ENCODE measurements at regions not wholly inside any gene's neighbourhood (a gene's known extent, or its start where the extent isn't known, plus 50 kb on each side); places are given as distances from the start of the nearest gene placed in this dataset.

DNA sequence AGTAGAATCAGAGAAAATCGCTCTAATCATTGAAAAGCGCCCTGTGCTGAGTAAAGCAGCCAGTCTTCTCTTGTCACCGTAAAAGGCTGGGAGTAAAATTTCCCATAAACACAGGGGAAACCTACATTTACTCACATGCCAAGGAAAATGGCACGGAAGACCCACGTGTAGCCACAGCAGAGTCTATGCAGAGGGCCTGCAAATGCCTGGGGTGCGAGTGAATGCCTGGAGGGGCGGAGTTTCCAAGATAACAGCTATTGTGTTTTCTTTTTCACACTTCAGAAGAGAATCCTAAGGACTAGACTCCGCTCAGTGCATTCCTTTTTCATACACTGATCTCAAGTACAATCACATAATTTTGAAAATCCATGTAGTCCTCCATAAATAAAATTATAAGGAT, 159.9 kb upstream of the FOXN3 start:
- no peak overlapping the region for H3K9ac ChIP-seq (ENCODE audit: insufficient read depth in 1 of 2, low read depth in 2 of 2, low read length in 2 of 2)
- WGBS (ENCODE audit: insufficient coverage, low coverage, missing lambda C conversion rate): 3% methylated on average over 7 of the region's 8 CpGs
- H2AFZ ChIP-seq (ENCODE audit: low read depth, low read length): no peak overlapping the region
- H3K4me1 ChIP-seq (replicated peaks in 1 of 2; ENCODE audit: control insufficient read depth in 2 of 2, insufficient read depth in 2 of 2, low read length in 2 of 2): no peaks in the 10 kb centered on the region
- ChIA-PET CTCF (ENCODE audit: low intra/inter-chr PET ratio) (no interaction called here), POLR2A (no interaction called here)
- no TSS peak for BruUV-seq (replicated peaks)
- H3K36me3 ChIP-seq (ENCODE audit: control insufficient read depth, insufficient read depth, low read length): no peaks in the 10 kb centered on the region
- DNase-seq (ENCODE audit: extremely low read depth in 1 of 4, low spot score in 3 of 4): peak in 1 of 4 experiments; percentile 5
- H3K4me2 ChIP-seq (ENCODE audit: insufficient read depth, low read length): no peak overlapping the region
- H3K9me3 ChIP-seq (replicated peaks; ENCODE audit: control insufficient read depth, insufficient read depth, low read depth, low read length): no peaks in the 10 kb centered on the region
- no peak overlapping the region for H3K27ac ChIP-seq (ENCODE audit: extremely low read depth, low read depth, low read length)
- H3K79me2 ChIP-seq (ENCODE audit: control insufficient read depth, insufficient read depth, low read length): no peaks in the 10 kb centered on the region
- FAIRE-seq: no peak
- in situ Hi-C loops (cut with MboI): no loop called here
- no peaks in the 10 kb centered on the region for H3K27me3 ChIP-seq (ENCODE audit: control insufficient read depth in 2 of 2, insufficient read depth in 2 of 2, low read length in 2 of 2)
- intact Hi-C loops (cut with micrococcal nuclease): no loop called here
- ATAC-seq: no peak
- no peaks in the 10 kb centered on the region for H3K9me1 ChIP-seq (ENCODE audit: control insufficient read depth, insufficient read depth, low read length)
- H4K20me1 ChIP-seq (replicated peaks; ENCODE audit: control insufficient read depth, insufficient read depth, low read length): no peaks in the 10 kb centered on the region
- H3K4me3 ChIP-seq: no peak overlapping the region
- TF ChIP-seq, protein P1, sequence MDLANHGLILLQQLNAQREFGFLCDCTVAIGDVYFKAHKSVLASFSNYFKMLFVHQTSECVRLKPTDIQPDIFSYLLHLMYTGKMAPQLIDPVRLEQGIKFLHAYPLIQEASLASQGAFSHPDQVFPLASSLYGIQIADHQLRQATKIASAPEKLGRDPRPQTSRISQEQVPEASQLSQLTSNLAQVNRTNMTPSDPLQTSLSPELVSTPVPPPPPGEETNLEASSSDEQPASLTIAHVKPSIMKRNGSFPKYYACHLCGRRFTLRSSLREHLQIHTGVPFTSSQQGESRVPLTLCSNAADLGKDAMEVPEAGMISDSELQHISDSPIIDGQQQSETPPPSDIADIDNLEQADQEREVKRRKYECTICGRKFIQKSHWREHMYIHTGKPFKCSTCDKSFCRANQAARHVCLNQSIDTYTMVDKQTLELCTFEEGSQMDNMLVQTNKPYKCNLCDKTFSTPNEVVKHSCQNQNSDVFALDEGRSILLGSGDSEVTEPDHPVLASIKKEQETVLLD (IDR thresholded peaks at IDR 0.05): no peak
- TF ChIP-seq, protein P2, sequence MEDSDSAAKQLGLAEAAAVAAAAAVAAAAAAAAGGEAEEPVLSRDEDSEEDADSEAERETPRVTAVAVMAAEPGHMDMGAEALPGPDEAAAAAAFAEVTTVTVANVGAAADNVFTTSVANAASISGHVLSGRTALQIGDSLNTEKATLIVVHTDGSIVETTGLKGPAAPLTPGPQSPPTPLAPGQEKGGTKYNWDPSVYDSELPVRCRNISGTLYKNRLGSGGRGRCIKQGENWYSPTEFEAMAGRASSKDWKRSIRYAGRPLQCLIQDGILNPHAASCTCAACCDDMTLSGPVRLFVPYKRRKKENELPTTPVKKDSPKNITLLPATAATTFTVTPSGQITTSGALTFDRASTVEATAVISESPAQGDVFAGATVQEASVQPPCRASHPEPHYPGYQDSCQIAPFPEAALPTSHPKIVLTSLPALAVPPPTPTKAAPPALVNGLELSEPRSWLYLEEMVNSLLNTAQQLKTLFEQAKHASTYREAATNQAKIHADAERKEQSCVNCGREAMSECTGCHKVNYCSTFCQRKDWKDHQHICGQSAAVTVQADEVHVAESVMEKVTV (CRISPR knock-in tag; IDR thresholded peaks at IDR 0.05): no peak
- TF ChIP-seq TBL1XR1 (IDR thresholded peaks at IDR 0.05; ENCODE audit: low read length in 2 of 2): no peak
- no peak for TF ChIP-seq RBM22 (IDR thresholded peaks at IDR 0.05; ENCODE audit: low read depth, low read length, poor library complexity, severe bottlenecking)
- no peak for TF ChIP-seq SP1 (CRISPR knock-in tag; IDR thresholded peaks at IDR 0.05)
- TF ChIP-seq CAMTA2 (CRISPR knock-in tag; conservative IDR thresholded peaks at IDR 0.05): no peak
- TF ChIP-seq, protein P3, sequence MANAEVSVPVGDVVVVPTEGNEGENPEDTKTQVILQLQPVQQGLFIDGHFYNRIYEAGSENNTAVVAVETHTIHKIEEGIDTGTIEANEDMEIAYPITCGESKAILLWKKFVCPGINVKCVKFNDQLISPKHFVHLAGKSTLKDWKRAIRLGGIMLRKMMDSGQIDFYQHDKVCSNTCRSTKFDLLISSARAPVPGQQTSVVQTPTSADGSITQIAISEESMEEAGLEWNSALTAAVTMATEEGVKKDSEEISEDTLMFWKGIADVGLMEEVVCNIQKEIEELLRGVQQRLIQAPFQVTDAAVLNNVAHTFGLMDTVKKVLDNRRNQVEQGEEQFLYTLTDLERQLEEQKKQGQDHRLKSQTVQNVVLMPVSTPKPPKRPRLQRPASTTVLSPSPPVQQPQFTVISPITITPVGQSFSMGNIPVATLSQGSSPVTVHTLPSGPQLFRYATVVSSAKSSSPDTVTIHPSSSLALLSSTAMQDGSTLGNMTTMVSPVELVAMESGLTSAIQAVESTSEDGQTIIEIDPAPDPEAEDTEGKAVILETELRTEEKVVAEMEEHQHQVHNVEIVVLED (CRISPR knock-in tag; IDR thresholded peaks at IDR 0.05): no peak
- TF ChIP-seq, protein P4, sequence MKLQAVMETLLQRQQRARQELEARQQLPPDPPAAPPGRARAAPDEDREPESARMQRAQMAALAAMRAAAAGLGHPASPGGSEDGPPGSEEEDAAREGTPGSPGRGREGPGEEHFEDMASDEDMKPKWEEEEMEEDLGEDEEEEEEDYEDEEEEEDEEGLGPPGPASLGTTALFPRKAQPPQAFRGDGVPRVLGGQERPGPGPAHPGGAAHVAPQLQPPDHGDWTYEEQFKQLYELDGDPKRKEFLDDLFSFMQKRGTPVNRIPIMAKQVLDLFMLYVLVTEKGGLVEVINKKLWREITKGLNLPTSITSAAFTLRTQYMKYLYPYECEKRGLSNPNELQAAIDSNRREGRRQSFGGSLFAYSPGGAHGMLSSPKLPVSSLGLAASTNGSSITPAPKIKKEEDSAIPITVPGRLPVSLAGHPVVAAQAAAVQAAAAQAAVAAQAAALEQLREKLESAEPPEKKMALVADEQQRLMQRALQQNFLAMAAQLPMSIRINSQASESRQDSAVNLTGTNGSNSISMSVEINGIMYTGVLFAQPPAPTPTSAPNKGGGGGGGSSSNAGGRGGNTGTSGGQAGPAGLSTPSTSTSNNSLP (IDR thresholded peaks at IDR 0.05; ENCODE audit: borderline replicate concordance, low read depth, low read length): no peak
- no peak for TF ChIP-seq MEF2A (IDR thresholded peaks at IDR 0.05; ENCODE audit: control insufficient read depth, low read depth, low read length)
- TF ChIP-seq, protein P5, sequence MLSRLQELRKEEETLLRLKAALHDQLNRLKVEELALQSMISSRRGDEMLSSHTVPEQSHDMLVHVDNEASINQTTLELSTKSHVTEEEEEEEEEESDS (CRISPR knock-in tag; IDR thresholded peaks at IDR 0.05): no peak
- TF ChIP-seq ZNF551 (CRISPR knock-in tag; IDR thresholded peaks at IDR 0.05): no peak
- TF ChIP-seq, protein P6, sequence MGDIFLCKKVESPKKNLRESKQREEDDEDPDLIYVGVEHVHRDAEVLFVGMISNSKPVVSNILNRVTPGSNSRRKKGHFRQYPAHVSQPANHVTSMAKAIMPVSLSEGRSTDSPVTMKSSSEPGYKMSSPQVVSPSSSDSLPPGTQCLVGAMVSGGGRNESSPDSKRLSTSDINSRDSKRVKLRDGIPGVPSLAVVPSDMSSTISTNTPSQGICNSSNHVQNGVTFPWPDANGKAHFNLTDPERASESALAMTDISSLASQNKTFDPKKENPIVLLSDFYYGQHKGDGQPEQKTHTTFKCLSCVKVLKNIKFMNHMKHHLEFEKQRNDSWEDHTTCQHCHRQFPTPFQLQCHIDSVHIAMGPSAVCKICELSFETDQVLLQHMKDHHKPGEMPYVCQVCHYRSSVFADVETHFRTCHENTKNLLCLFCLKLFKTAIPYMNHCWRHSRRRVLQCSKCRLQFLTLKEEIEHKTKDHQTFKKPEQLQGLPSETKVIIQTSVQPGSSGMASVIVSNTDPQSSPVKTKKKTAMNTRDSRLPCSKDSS (IDR thresholded peaks at IDR 0.05; ENCODE audit: low read depth, partially characterized antibody): no peak
- no peak for TF ChIP-seq PCBP2 (IDR thresholded peaks at IDR 0.05; ENCODE audit: low read depth, low read length, poor library complexity, severe bottlenecking)
- TF ChIP-seq RBM15 (IDR thresholded peaks at IDR 0.05; ENCODE audit: insufficient read depth, low read length): no peak
- TF ChIP-seq ZKSCAN8 (CRISPR knock-in tag; IDR thresholded peaks at IDR 0.05): no peak
